ENCODE measurements at regions not wholly inside any gene's neighbourhood (a gene's known extent, or its start where the extent isn't known, plus 50 kb on each side); places are given as distances from the start of the nearest gene placed in this dataset.

DNA sequence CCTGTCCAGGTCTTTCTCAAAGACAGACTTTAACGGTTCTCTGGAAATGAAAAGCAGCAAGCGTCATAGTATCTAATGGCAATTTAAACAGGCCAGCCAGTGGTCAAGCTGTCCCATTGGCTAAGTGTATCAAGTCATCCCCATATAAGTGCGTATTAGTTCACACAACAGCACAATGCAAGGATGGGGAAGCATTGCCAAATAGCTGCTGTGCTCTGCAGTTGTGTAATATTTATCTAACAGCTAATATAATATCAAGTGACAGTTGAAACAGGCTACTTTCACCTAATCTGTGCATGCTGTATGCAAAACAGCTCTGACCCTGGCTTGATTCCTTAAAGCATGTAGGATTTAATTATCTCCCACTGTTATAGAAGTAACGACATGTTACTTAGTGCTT is 134.8 kb upstream of the PPARGC1A start:
- DNase-seq (ENCODE audit: low read depth): no peak
- no peak for TF ChIP-seq CTCF (IDR thresholded peaks at IDR 0.05; ENCODE audit: low read depth, low read length, missing control alignments)
- in situ Hi-C loops (cut with HindIII; ENCODE audit: low sequenced_read_pairs): no loop called here
- H3K4me3 ChIP-seq (ENCODE audit: low read depth, low read length): no peak overlapping the region

DNA sequence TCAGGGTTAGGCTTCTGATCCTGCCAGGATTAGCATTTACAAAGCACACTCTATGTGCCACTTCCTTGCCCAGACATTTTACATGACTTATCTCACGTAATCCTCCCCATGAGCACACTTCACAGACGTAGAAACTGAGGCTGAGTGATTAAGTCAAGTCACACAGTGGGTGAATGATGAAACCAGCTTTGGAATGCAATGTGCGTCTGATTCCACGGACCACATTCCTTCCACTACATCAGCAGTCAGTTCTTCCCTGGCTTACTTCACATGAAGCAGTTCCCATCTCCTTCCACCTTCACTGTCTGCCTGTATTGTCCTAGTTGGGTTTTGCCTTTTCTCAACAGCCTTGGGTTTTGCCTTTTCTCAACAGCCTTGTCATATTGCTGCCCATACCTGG is 134.3 kb upstream of the PPARGC1A start:
- no peak for TF ChIP-seq CTCF (IDR thresholded peaks at IDR 0.05; ENCODE audit: low read depth, low read length, missing control alignments)

DNA sequence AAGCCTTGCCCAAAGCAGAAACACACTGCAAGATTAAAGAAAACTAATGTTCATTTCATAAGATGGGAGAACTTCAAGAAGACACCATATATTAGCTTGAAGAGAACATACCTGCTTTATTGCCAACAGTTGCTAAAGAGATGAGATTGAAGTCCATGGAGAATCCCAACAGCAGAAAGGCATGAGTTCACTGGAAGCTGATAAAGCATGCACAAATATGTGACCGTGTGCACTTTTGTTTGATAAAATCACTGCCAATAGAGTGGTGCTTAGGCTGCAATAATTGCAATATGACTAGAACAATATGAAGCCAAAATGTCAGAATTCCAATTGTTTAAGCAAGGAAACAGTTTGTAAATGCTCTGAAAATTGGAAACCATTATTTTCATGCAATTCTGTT is 125.9 kb upstream of the PPARGC1A start:
- no peak for DNase-seq (ENCODE audit: low read depth)
- in situ Hi-C loops (cut with HindIII; ENCODE audit: low sequenced_read_pairs): no loop called here
- TF ChIP-seq CTCF (IDR thresholded peaks at IDR 0.05; ENCODE audit: low read depth, low read length, missing control alignments): no peak
- H3K4me3 ChIP-seq (ENCODE audit: low read depth, low read length): no peak overlapping the region

More for the DNA sequence above, 134.3 kb upstream of the PPARGC1A start:
- in situ Hi-C loops (cut with HindIII; ENCODE audit: low sequenced_read_pairs): no loop called here
- no peak for DNase-seq (ENCODE audit: low read depth)
- H3K4me3 ChIP-seq (ENCODE audit: low read depth, low read length): no peak overlapping the region

DNA sequence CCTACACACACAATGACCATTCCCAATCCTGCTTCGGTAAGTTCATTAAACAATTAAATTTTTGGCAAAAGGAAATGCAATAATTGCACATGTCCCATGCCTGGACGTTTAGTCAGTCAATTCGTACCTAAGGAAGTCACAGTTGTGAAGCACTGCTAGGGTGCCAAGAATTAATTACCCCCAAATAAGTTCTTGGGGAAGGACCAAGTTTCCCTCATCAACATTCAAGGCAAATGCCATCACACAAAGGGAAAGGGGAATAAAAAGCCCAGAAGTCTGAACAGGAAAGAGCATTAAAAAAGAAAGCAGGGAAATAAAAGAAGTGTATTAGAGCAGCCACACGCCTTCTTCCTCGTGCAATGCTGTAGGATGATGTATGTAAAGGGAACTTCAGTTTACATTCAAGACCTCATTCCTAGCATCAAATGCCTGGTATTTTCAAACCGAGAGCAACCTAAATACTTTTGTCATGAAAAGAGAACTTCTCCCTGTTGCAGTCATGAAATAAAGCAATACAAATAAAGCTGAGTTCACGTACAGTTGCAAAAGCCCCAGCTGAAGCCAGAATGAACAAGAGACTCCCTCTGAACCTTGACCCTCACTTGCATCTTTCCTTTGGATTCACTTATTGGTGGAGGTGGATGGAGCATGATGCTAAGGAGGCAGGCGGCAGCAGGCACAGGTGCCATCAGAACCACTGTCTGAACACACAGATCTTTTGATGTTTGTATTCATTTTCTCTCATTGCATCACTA is 124.0 kb upstream of the PPARGC1A start:
- no peak overlapping the region for H3K4me3 ChIP-seq (ENCODE audit: low read depth, low read length)
- TF ChIP-seq CTCF (IDR thresholded peaks at IDR 0.05; ENCODE audit: low read depth, low read length, missing control alignments): no peak
- in situ Hi-C loops (cut with HindIII; ENCODE audit: low sequenced_read_pairs): no loop called here
- DNase-seq (ENCODE audit: low read depth): no peak

DNA sequence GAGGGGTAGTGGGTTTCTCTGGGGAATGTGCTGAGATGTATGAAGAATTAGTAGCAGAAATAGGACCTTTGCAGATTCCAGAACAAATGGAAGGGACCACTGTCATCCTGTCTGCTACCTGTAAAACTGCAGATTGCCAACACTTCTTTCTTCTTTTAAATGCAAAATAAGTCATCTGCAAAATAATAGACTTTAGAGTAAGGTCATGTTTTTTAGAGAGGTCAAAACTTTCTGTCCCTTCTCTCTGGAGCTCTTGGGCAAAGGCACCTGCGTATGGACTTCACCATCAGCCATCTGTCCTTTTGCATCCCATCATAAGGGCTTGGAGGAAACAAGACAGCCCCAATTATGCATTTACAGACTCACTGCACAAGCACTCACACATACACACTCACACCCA is 121.1 kb upstream of the PPARGC1A start:
- no peak for DNase-seq (ENCODE audit: low read depth)
- in situ Hi-C loops (cut with HindIII; ENCODE audit: low sequenced_read_pairs): no loop called here
- H3K4me3 ChIP-seq (ENCODE audit: low read depth, low read length): no peak overlapping the region
- TF ChIP-seq CTCF (IDR thresholded peaks at IDR 0.05; ENCODE audit: low read depth, low read length, missing control alignments): no peak

- H3K4me3 ChIP-seq (ENCODE audit: low read depth, low read length): no peak overlapping the region
- in situ Hi-C loops (cut with HindIII; ENCODE audit: low sequenced_read_pairs): no loop called here
- TF ChIP-seq CTCF (IDR thresholded peaks at IDR 0.05; ENCODE audit: low read depth, low read length, missing control alignments): no peak
- DNase-seq (ENCODE audit: low read depth): no peak
Measured at GRCh38 chr4:24010573-24010972, 120.7 kb upstream of the PPARGC1A start.
